Activated T-helper 2 cell treated with anti-CD3 and anti-CD28 coated beads, Interferon-gamma antibody, Interleukin-2, Interleukin-4, amounts not matched to agents 10 μg/mL and 5 μg/mL and 100 μg/mL, durations not matched to agents 14 hours and 24 hours and 36 hours (primary cell): ENCODE measurements at regions not wholly inside any gene's neighbourhood (a gene's known extent, or its start where the extent isn't known, plus 50 kb on each side); places are given as distances from the start of the nearest gene placed in this dataset.

ENCODE experiments used
- DNase-seq: peaks from one replicate; pipeline ENCODE4 v3.0.0; 2021; ENCODE audit warnings: low spot score
- H3K27ac Mint-ChIP-seq: one replicate; pipeline ENCODE4 v1.8.0; 2021; ENCODE audit warnings: mixed read lengths
- H3K27me3 Mint-ChIP-seq: one replicate; pipeline ENCODE4 v1.8.0; 2021; ENCODE audit warnings: low read depth, mixed read lengths
- H3K36me3 Mint-ChIP-seq: one replicate; pipeline ENCODE4 v1.8.0; 2021; ENCODE audit warnings: low read depth, mixed read lengths
- H3K4me1 Mint-ChIP-seq: one replicate; pipeline ENCODE4 v1.8.0; 2021; ENCODE audit warnings: low read depth, mixed read lengths
- H3K4me3 Mint-ChIP-seq: one replicate; pipeline ENCODE4 v1.8.0; 2021; ENCODE audit warnings: low read depth, mild to moderate bottlenecking, moderate library complexity, mixed read lengths
- H3K9me3 Mint-ChIP-seq: one replicate; pipeline ENCODE4 v1.8.0; 2021; ENCODE audit warnings: mixed read lengths
- intact Hi-C: fragments of 100-400 bp; cut with micrococcal nuclease; formaldehyde crosslinking; loops from one replicate; pipeline ENCODE4 v1.15.1; 2023

GRCh38 chr5:51567636-51568035, 184.4 kb downstream of the ISL1 start:
- H3K36me3 Mint-ChIP-seq, result no peaks in the 10 kb centered on the region
- peaks cover 2% of the 10 kb centered on the region for H3K9me3 Mint-ChIP-seq
- H3K4me3 Mint-ChIP-seq, result no peak overlapping the region
- no peak overlapping the region for H3K27ac Mint-ChIP-seq
- DNase-seq, result no peak
- H3K27me3 Mint-ChIP-seq, result no peaks in the 10 kb centered on the region
- intact Hi-C loops, result no loop called here
- H3K4me1 Mint-ChIP-seq, result no peaks in the 10 kb centered on the region

GRCh38 chr5:51573835-51574234, 190.6 kb downstream of the ISL1 start:
- H3K36me3 Mint-ChIP-seq, result no peaks in the 10 kb centered on the region
- no peaks in the 10 kb centered on the region for H3K27me3 Mint-ChIP-seq
- intact Hi-C loops, result no loop called here
- H3K27ac Mint-ChIP-seq, result no peak overlapping the region
- peaks cover 11% of the 10 kb centered on the region for H3K9me3 Mint-ChIP-seq
- no peaks in the 10 kb centered on the region for H3K4me1 Mint-ChIP-seq
- DNase-seq, result no peak
- H3K4me3 Mint-ChIP-seq, result no peak overlapping the region

GRCh38 chr5:51582871-51583394, 199.7 kb downstream of the ISL1 start:
- Mint-ChIP-seq H3K9me3 (no peaks in the 10 kb centered on the region), H3K4me3 (no peak overlapping the region), H3K27me3 (no peaks in the 10 kb centered on the region), H3K36me3 (no peaks in the 10 kb centered on the region), H3K4me1 (no peaks in the 10 kb centered on the region), H3K27ac (no peak overlapping the region)
- intact Hi-C loops, result no loop called here
- no peak for DNase-seq

GRCh38 chr5:51598026-51598425, 214.8 kb downstream of the ISL1 start:
- no peak for DNase-seq
- H3K9me3 Mint-ChIP-seq, result peaks cover 8% of the 10 kb centered on the region

GRCh38 chr5:51599587-51599986, 216.3 kb downstream of the ISL1 start:
- H3K27ac Mint-ChIP-seq, result no peak overlapping the region
- no peaks in the 10 kb centered on the region for H3K36me3 Mint-ChIP-seq
- no peak for DNase-seq
- no peaks in the 10 kb centered on the region for H3K27me3 Mint-ChIP-seq
- intact Hi-C loops, result no loop called here
- no peaks in the 10 kb centered on the region for H3K4me1 Mint-ChIP-seq
- H3K4me3 Mint-ChIP-seq, result no peak overlapping the region
- H3K9me3 Mint-ChIP-seq, result peaks cover 11% of the 10 kb centered on the region

More at GRCh38 chr5:51598026-51598425, 214.8 kb downstream of the ISL1 start:
- no peak overlapping the region for H3K27ac Mint-ChIP-seq
- H3K27me3 Mint-ChIP-seq, result no peaks in the 10 kb centered on the region
- no peaks in the 10 kb centered on the region for H3K36me3 Mint-ChIP-seq
- intact Hi-C loops, result no loop called here
- no peak overlapping the region for H3K4me3 Mint-ChIP-seq
- no peaks in the 10 kb centered on the region for H3K4me1 Mint-ChIP-seq

- Mint-ChIP-seq H3K4me3 (no peak overlapping the region), H3K4me1 (no peaks in the 10 kb centered on the region), H3K9me3 (peaks cover 8% of the 10 kb centered on the region), H3K27me3 (no peaks in the 10 kb centered on the region), H3K36me3 (no peaks in the 10 kb centered on the region), H3K27ac (no peak overlapping the region)
- intact Hi-C loops, result no loop called here
- DNase-seq, result no peak
Measured at GRCh38 chr5:51604324-51604723, 221.1 kb downstream of the ISL1 start.

GRCh38 chr5:51606921-51607320, 223.7 kb downstream of the ISL1 start:
- intact Hi-C loops, result no loop called here
- Mint-ChIP-seq H3K27me3 (no peaks in the 10 kb centered on the region), H3K4me3 (no peak overlapping the region), H3K4me1 (no peaks in the 10 kb centered on the region), H3K9me3 (peaks cover 6% of the 10 kb centered on the region), H3K27ac (no peak overlapping the region), H3K36me3 (no peaks in the 10 kb centered on the region)
- DNase-seq, result no peak

GRCh38 chr5:51618234-51618633, 235.0 kb downstream of the ISL1 start:
- DNase-seq, result no peak
- intact Hi-C loops, result no loop called here
- H3K27ac Mint-ChIP-seq, result no peak overlapping the region
- H3K4me1 Mint-ChIP-seq, result no peaks in the 10 kb centered on the region
- H3K9me3 Mint-ChIP-seq, result no peaks in the 10 kb centered on the region
- no peaks in the 10 kb centered on the region for H3K27me3 Mint-ChIP-seq
- H3K4me3 Mint-ChIP-seq, result no peak overlapping the region
- H3K36me3 Mint-ChIP-seq, result no peaks in the 10 kb centered on the region

- DNase-seq, result no peak
- Mint-ChIP-seq H3K9me3 (peaks cover 15% of the 10 kb centered on the region), H3K4me1 (no peaks in the 10 kb centered on the region), H3K27ac (no peak overlapping the region), H3K4me3 (no peak overlapping the region), H3K36me3 (no peaks in the 10 kb centered on the region), H3K27me3 (no peaks in the 10 kb centered on the region)
- intact Hi-C loops, result no loop called here
Measured at GRCh38 chr5:51621156-51621555, 237.9 kb downstream of the ISL1 start.

GRCh38 chr5:51622161-51622790, 239.0 kb downstream of the ISL1 start:
- Mint-ChIP-seq H3K27me3 (no peaks in the 10 kb centered on the region), H3K9me3 (peaks cover 15% of the 10 kb centered on the region)

GRCh38 chr5:51625224-51625968, 242.1 kb downstream of the ISL1 start:
- Mint-ChIP-seq H3K9me3 (peaks cover 31% of the 10 kb centered on the region), H3K4me3 (no peak overlapping the region), H3K27me3 (no peaks in the 10 kb centered on the region), H3K4me1 (no peaks in the 10 kb centered on the region), H3K36me3 (no peaks in the 10 kb centered on the region), H3K27ac (no peak overlapping the region)
- DNase-seq, result no peak
- intact Hi-C loops, result no loop called here

More at GRCh38 chr5:51622161-51622790, 239.0 kb downstream of the ISL1 start:
- no peak for DNase-seq
- Mint-ChIP-seq H3K36me3 (no peaks in the 10 kb centered on the region), H3K27ac (no peak overlapping the region), H3K4me3 (no peak overlapping the region), H3K4me1 (no peaks in the 10 kb centered on the region)
- intact Hi-C loops, result no loop called here

- peaks cover 39% of the 10 kb centered on the region for H3K9me3 Mint-ChIP-seq
- no peaks in the 10 kb centered on the region for H3K36me3 Mint-ChIP-seq
- H3K4me1 Mint-ChIP-seq, result no peaks in the 10 kb centered on the region
- intact Hi-C loops, result no loop called here
- no peak for DNase-seq
- no peak overlapping the region for H3K27ac Mint-ChIP-seq
- H3K27me3 Mint-ChIP-seq, result no peaks in the 10 kb centered on the region
- no peak overlapping the region for H3K4me3 Mint-ChIP-seq
Measured at GRCh38 chr5:51632027-51632426, 248.8 kb downstream of the ISL1 start.

GRCh38 chr5:51632793-51633192, 249.5 kb downstream of the ISL1 start:
- Mint-ChIP-seq H3K27ac (no peak overlapping the region), H3K27me3 (no peaks in the 10 kb centered on the region), H3K9me3 (peaks cover 44% of the 10 kb centered on the region), H3K4me3 (no peak overlapping the region), H3K36me3 (no peaks in the 10 kb centered on the region), H3K4me1 (no peaks in the 10 kb centered on the region)
- intact Hi-C loops, result no loop called here
- DNase-seq, result no peak
